Adrenal gland (tissue), 5 donors: ENCODE measurements at regions not wholly inside any gene's neighbourhood (a gene's known extent, or its start where the extent isn't known, plus 50 kb on each side); places are given as distances from the start of the nearest gene placed in this dataset.

Experiments
- POLR2A ChIP-seq, 2 donors: fragments of 450-650 bp; IDR thresholded peaks; one replicate each; pipeline ENCODE4 v1.6.1; 2017; ENCODE audit warnings: antibody characterized with exemption in 2 of 2, mild to moderate bottlenecking in 2 of 2, moderate library complexity in 1 of 2
- TF ChIP-seq, protein P1 (sequence below), 6 experiments: fragments of 450-650 bp in 4 of 6; fragments of 200-600 bp in 2 of 6; sonication (generic) in 1 of 6; IDR thresholded peaks; 1 replicate in 5 of 6; 2 replicates in 1 of 6; pipeline versions ENCODE4 v1.5.1 to v1.8.0; 2016 to 2021; ENCODE audit warnings: antibody characterized with exemption in 6 of 6, mild to moderate bottlenecking in 2 of 6, moderate library complexity in 1 of 6
- donor health status: DM: no; HTN: no; CAD: no.

- TF ChIP-seq, protein P1, sequence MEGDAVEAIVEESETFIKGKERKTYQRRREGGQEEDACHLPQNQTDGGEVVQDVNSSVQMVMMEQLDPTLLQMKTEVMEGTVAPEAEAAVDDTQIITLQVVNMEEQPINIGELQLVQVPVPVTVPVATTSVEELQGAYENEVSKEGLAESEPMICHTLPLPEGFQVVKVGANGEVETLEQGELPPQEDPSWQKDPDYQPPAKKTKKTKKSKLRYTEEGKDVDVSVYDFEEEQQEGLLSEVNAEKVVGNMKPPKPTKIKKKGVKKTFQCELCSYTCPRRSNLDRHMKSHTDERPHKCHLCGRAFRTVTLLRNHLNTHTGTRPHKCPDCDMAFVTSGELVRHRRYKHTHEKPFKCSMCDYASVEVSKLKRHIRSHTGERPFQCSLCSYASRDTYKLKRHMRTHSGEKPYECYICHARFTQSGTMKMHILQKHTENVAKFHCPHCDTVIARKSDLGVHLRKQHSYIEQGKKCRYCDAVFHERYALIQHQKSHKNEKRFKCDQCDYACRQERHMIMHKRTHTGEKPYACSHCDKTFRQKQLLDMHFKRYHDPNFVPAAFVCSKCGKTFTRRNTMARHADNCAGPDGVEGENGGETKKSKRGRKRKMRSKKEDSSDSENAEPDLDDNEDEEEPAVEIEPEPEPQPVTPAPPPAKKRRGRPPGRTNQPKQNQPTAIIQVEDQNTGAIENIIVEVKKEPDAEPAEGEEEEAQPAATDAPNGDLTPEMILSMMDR (IDR thresholded peaks at IDR 0.05): no peak
- TF ChIP-seq POLR2A (IDR thresholded peaks at IDR 0.05): no peak
Measured at GRCh38 chr5:58381566-58381965, 78.3 kb downstream of the PLK2 start.
